KMS-11 (cell line): ENCODE measurements at regions not wholly inside any gene's neighbourhood (a gene's known extent, or its start where the extent isn't known, plus 50 kb on each side); places are given as distances from the start of the nearest gene placed in this dataset.

Experiments
- H2AFZ ChIP-seq: fragments of 200-600 bp; sonication (generic); 2 replicates; pipeline ENCODE4 v1.6.1; 2016; ENCODE audit warnings: antibody characterized with exemption, mixed run types, low read depth
- H3K27ac ChIP-seq: fragments of 200-600 bp; sonication (generic); 2 replicates; pipeline ENCODE4 v1.6.1; 2016; ENCODE audit warnings: mild to moderate bottlenecking, mixed run types
- H3K27me3 ChIP-seq: fragments of 200-600 bp; sonication (generic); 2 replicates; pipeline ENCODE4 v1.6.1; 2017; ENCODE audit warnings: mild to moderate bottlenecking, low read depth, mixed run types, moderate library complexity; ENCODE audit not compliant: insufficient read depth
- H3K36me3 ChIP-seq: fragments of 200-600 bp; sonication (generic); 2 replicates; pipeline ENCODE4 v1.6.1; 2017; ENCODE audit warnings: mild to moderate bottlenecking, mixed run types; ENCODE audit not compliant: insufficient read depth
- H3K4me1 ChIP-seq: fragments of 200-600 bp; sonication (generic); 2 replicates; pipeline ENCODE4 v1.6.1; 2016; ENCODE audit warnings: mild to moderate bottlenecking, low read depth, mixed run types; ENCODE audit not compliant: poor library complexity, severe bottlenecking
- H3K4me2 ChIP-seq: fragments of 200-600 bp; sonication (generic); 2 replicates; pipeline ENCODE4 v1.7.0; 2016; ENCODE audit warnings: mild to moderate bottlenecking, mixed run types
- H3K4me3 ChIP-seq: fragments of 200-600 bp; sonication (generic); IDR thresholded peaks from 2 replicates; pipeline ENCODE4 v1.6.1; 2017; ENCODE audit warnings: low read depth, low read length, mixed read lengths; ENCODE audit not compliant: insufficient read depth
- H3K79me2 ChIP-seq: fragments of 200-600 bp; sonication (generic); 2 replicates; pipeline ENCODE4 v1.6.1; 2016; ENCODE audit warnings: low read depth, mixed run types; ENCODE audit not compliant: insufficient read depth
- H3K9ac ChIP-seq: fragments of 200-600 bp; sonication (generic); 2 replicates; pipeline ENCODE4 v1.6.1; 2016; ENCODE audit warnings: mild to moderate bottlenecking, mixed run types
- H4K20me1 ChIP-seq: fragments of 200-600 bp; sonication (generic); 2 replicates; pipeline ENCODE4 v1.6.1; 2016; ENCODE audit warnings: mild to moderate bottlenecking, mixed run types; ENCODE audit not compliant: insufficient read depth
- TF ChIP-seq, protein P1 (sequence below): fragments of 200-600 bp; sonication (generic); conservative IDR thresholded peaks from 2 replicates; pipeline ENCODE4 v1.6.1; 2017; ENCODE audit warnings: low read depth, mild to moderate bottlenecking, antibody characterized with exemption, low read length, moderate library complexity, mixed read lengths

GRCh38 chr3:59450437-59450836 lies 400.6 kb upstream of the CFAP20DC start:
- TF ChIP-seq, protein P1, sequence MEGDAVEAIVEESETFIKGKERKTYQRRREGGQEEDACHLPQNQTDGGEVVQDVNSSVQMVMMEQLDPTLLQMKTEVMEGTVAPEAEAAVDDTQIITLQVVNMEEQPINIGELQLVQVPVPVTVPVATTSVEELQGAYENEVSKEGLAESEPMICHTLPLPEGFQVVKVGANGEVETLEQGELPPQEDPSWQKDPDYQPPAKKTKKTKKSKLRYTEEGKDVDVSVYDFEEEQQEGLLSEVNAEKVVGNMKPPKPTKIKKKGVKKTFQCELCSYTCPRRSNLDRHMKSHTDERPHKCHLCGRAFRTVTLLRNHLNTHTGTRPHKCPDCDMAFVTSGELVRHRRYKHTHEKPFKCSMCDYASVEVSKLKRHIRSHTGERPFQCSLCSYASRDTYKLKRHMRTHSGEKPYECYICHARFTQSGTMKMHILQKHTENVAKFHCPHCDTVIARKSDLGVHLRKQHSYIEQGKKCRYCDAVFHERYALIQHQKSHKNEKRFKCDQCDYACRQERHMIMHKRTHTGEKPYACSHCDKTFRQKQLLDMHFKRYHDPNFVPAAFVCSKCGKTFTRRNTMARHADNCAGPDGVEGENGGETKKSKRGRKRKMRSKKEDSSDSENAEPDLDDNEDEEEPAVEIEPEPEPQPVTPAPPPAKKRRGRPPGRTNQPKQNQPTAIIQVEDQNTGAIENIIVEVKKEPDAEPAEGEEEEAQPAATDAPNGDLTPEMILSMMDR, result no peak
- Histone ChIP-seq H3K4me2 (peak overlapping the region; percentile 82), H3K4me3 (no peak overlapping the region), H3K27me3 (no peaks in the 10 kb centered on the region), H3K79me2 (no peaks in the 10 kb centered on the region), H3K36me3 (no peaks in the 10 kb centered on the region), H4K20me1 (no peaks in the 10 kb centered on the region), H3K27ac (peak overlapping the region; percentile 87), H2AFZ (peak overlapping the region; percentile 10; the same call in 1 of the 2 replicates), H3K4me1 (peaks cover 54% of the 10 kb centered on the region), H3K9ac (peak overlapping the region; percentile 31; the same call in 1 of the 2 replicates)

DNA sequence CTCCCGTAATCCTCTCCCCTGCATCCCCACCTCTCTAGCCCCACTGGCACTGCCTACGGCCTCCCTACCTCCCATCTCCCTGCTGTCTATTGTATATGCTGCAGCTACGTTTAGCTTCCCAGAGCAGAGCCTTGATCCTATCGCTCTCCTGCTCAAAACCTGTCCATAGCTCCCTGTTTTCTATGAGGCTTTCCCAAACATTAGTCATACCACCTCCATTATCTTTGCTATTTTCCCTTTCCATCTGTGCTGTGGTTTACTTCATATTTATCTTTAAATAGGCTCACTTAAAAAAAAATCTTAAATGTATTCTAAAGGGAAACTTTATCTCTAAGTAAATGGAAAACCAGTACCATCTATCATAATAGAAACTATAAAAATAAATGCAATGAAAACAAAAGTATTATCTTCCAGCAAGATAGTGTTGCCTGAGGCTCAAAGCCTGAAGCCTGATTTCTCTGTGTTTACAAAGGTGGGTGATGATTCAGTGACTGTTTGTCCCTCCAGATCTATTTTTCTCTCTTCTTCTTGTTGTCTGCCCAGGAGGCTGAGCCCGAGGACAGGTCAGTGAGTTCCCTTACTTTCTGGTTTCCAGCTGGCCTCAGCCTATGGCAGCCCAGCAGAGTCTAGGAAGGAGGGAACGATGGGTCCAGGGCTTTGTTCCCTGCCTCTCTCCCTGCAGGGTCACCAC lies 397.1 kb upstream of the CFAP20DC start:
- TF ChIP-seq, protein P1, result no peak
- Histone ChIP-seq H4K20me1 (no peaks in the 10 kb centered on the region), H3K4me1 (peaks cover 46% of the 10 kb centered on the region), H3K9ac (no peak overlapping the region), H3K36me3 (no peaks in the 10 kb centered on the region), H3K4me2 (no peak overlapping the region), H3K79me2 (no peaks in the 10 kb centered on the region), H3K27ac (no peak overlapping the region), H2AFZ (no peak overlapping the region), H3K27me3 (no peaks in the 10 kb centered on the region), H3K4me3 (no peak overlapping the region)

- TF ChIP-seq, protein P1, result no peak
- H3K79me2 ChIP-seq, result no peaks in the 10 kb centered on the region
- no peaks in the 10 kb centered on the region for H3K27me3 ChIP-seq
- no peak overlapping the region for H2AFZ ChIP-seq
- no peak overlapping the region for H3K4me2 ChIP-seq
- no peak overlapping the region for H3K27ac ChIP-seq
- H4K20me1 ChIP-seq, result no peaks in the 10 kb centered on the region
- H3K4me3 ChIP-seq, result no peak overlapping the region
- H3K9ac ChIP-seq, result no peak overlapping the region
- H3K4me1 ChIP-seq, result peaks cover 27% of the 10 kb centered on the region
- H3K36me3 ChIP-seq, result no peaks in the 10 kb centered on the region
Measured at GRCh38 chr3:59444676-59445075, 394.9 kb upstream of the CFAP20DC start.

- TF ChIP-seq, protein P1, result no peak
- H3K36me3 ChIP-seq, result no peaks in the 10 kb centered on the region
- no peak overlapping the region for H3K4me2 ChIP-seq
- no peak overlapping the region for H3K4me3 ChIP-seq
- peaks cover 23% of the 10 kb centered on the region for H3K4me1 ChIP-seq
- H4K20me1 ChIP-seq, result no peaks in the 10 kb centered on the region
- H3K9ac ChIP-seq, result no peak overlapping the region
- H3K27me3 ChIP-seq, result no peaks in the 10 kb centered on the region
- H3K79me2 ChIP-seq, result no peaks in the 10 kb centered on the region
- no peak overlapping the region for H2AFZ ChIP-seq
- H3K27ac ChIP-seq, result no peak overlapping the region
Measured at GRCh38 chr3:59444294-59444671, 394.5 kb upstream of the CFAP20DC start.
